A549 (cell line): ENCODE measurements at regions not wholly inside any gene's neighbourhood (a gene's known extent, or its start where the extent isn't known, plus 50 kb on each side); places are given as distances from the start of the nearest gene placed in this dataset.

Experiments
- MAX ChIP-seq: IDR thresholded peaks from 2 replicates; pipeline ENCODE4 v1.6.1; 2012
- POLR2A ChIP-seq: IDR thresholded peaks from 2 replicates; pipeline ENCODE4 v1.6.1; 2012; ENCODE audit warnings: mild to moderate bottlenecking, low read length

DNA sequence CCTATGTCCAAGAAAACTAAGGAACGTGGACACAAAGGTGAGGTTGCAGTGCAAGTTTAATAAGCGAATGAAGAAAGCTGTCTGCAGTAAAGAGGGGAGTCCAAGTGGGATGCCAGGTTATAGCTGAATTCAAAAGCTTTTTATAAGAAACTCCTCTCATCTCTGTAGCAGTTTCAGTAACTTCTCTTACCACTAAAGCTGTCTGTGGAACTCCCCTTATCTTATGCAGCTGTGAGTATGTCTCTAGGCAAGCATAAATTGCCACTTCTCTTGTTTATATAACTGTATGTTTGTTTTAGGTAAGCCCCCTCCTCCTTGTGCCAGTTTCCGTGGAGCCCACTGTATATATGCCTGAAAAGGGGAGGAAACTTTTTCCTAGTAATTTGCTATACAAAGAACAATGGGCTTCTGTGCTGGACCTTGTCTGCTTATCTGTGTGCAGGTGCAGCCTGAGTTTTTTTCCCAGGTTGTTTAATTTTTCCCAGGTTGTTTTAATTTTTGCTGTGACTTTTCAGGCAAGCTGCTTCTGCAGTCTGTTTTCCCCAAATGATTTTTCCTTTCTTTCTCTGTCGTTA is 875.1 kb upstream of the EPHA6 start:
- TF ChIP-seq MAX (no peak), POLR2A (no peak)
